ENCODE measurements at regions not wholly inside any gene's neighbourhood (a gene's known extent, or its start where the extent isn't known, plus 50 kb on each side); places are given as distances from the start of the nearest gene placed in this dataset.
A peak's percentile ranks its signal among the peaks of the same experiment; 100 is the strongest.

- DNase-seq (ENCODE audit: low spot score) = no peak
Measured at GRCh38 chr7:46989247-46989646, 592.7 kb downstream of the TNS3 start.

DNA sequence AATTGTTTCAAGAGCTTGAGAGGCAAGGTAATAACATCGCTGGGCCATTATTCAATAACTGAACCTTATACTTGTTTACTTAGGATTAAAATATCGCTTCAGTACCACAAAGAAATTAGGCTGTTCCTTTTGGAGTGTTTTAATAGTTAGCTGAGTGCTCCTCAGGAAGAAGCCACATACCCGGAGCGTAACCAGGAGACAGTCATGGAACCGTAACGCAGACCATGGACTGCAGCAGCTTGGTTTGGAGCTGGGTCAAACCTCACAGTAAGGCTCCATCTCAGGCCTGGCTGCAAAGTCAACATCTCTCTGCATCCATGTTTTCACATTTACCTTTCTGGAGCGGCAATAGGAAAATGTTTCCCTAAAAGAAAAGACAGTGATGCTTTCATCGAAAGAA lies 599.0 kb downstream of the TNS3 start:
- DNase-seq (ENCODE audit: low spot score) = no peak

- no peak for DNase-seq (ENCODE audit: low spot score)
Measured at GRCh38 chr7:46979439-46979838, 602.5 kb downstream of the TNS3 start.

GRCh38 chr7:46975493-46975892 lies 606.4 kb downstream of the TNS3 start:
- DNase-seq (ENCODE audit: low spot score) = no peak

DNA sequence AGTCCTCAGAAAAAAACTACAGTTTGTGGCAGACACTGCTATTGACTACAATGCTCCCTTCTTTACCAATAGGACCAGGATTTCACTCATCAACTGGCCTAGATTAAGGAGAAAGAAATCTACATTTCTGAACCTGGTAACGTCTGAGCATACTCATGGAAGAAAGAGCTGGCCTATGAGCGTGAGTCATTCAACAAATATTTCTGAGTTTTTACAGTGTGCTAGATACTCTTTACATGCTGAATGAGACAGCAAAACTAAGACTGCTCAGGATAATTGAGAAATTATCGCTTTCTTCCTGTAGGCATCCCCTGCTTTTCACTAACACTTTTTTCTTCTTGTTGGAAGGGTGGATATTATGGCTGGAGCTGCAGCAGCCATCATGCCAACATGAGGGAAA lies 609.7 kb downstream of the TNS3 start:
- peak; percentile 21 for DNase-seq (ENCODE audit: low spot score)

DNA sequence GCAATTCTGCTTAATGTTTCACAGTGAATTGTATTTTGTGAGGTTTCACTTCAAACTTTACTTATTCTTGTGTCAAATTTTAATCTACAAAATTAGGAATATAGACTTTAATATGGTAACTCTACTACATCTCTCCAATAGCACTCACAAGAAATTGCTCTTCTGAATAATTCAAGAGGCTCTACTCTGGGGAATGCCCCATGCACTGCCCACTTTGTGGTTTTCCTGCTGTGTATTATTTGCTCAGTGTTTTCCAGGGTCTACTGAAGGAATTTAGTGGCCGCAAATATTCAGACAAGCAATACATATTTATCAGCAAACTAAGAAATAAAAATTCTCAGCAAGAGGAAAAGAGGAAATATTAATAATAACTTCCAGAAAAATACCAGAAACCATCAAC lies 611.4 kb downstream of the TNS3 start:
- DNase-seq (ENCODE audit: low spot score) = no peak

- no peak for DNase-seq (ENCODE audit: low spot score)
Measured at GRCh38 chr7:46970131-46970430, 611.8 kb downstream of the TNS3 start.

GRCh38 chr7:46969303-46970130 lies 612.4 kb downstream of the TNS3 start:
- no peak for DNase-seq (ENCODE audit: low spot score)

- DNase-seq (ENCODE audit: low spot score) = no peak
Measured at GRCh38 chr7:46968003-46968402, 613.9 kb downstream of the TNS3 start.

DNA sequence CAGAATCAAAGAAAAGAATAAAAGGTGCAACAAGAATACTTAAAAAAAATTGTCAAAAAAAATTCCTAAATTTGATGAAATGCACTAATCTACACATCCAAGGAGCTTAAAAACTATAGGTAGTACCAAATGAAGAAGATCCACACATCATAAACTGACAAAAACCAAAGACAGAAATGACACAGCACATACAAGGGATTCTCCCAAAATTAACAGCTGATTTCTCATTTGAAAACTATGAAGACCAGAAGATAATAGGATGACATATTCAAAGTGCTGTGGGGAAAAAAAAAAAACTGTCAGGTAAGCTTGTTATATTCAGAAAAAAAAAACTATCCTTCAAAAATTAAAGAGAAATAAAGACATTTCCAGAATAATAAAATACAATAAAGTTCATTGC lies 618.2 kb downstream of the TNS3 start:
- DNase-seq (ENCODE audit: low spot score) = no peak

GRCh38 chr7:46960970-46961369 lies 620.9 kb downstream of the TNS3 start:
- DNase-seq (ENCODE audit: low spot score) = no peak

DNA sequence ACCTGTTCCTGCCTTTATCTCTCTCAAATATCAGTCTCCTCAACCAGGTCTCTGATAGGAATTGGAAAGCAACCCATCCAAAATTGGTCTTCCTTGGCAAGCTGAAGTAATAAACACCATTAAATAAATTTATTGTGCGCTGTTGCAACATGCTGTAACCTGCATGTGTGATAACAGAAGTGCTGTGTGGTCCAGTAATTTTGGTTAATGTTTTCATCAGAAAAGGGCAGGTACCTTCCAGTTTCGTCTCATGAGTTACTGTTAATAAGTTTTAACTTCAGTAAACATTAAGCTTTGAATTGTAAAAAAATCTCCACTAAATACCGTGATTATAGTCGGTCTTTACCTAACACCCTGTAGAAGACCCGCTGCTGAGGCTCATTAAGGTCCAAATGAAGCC lies 624.7 kb downstream of the TNS3 start:
- DNase-seq (ENCODE audit: low spot score) = no peak

DNA sequence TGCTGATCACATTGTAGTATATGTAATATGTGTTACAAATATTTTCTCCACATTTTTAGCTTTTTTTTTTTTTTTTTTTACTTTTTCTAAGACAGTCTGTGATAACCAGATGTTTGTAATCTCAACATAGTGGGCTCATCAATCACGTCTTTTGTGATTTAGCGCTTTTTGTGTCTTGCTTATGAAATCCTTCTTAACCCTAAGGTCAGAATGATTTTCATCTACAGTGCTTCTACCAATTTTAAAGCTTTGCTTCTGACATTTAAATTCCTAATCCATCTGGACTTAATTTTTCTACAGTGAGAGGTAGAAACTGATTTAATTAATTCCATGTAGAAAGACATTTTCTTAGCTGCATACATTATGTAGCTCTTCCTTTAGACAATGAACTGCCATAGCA lies 626.4 kb downstream of the TNS3 start:
- no peak for DNase-seq (ENCODE audit: low spot score)

GRCh38 chr7:46954181-46954580 lies 627.7 kb downstream of the TNS3 start:
- DNase-seq (ENCODE audit: low spot score) = no peak

DNA sequence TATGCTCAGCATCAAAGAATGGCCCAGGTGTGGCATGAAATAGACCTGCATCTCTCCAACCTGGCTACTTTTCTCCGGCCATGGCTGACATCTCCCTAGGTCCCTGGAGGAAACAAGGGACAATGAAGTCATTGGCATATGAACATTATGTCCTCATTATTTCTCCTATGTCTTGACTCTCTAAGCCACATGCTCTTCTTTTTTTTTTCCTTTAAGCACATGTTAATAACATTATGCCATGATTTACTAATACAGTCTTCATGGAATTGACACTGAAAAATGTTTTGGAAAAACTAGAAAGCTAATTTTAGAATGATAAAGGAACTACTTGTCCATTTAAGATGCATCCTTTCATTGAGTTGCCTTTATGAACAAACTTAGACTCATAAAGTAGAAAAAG lies 628.9 kb downstream of the TNS3 start:
- DNase-seq (ENCODE audit: low spot score) = no peak

- no peak for DNase-seq (ENCODE audit: low spot score)
Measured at GRCh38 chr7:46949270-46949931, 632.5 kb downstream of the TNS3 start.

DNA sequence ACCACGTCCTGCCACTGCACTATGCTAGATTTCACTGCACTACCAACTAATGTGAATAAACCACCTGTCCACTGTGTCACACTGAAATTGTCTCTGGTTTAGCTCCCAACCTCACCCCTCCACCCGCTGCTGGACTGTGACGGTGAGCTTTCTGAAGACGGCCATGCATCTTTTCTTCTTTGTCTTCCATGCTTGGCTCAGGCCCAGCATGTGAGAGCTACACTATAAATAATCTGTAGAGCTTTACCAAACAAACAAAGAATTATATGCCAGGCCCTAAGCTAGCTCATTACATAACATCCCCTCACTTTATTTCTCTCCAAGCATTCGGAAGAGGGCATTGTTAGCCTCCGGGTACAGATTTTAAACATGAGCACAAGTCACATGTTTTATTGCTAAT lies 633.2 kb downstream of the TNS3 start:
- no peak for DNase-seq (ENCODE audit: low spot score)

DNA sequence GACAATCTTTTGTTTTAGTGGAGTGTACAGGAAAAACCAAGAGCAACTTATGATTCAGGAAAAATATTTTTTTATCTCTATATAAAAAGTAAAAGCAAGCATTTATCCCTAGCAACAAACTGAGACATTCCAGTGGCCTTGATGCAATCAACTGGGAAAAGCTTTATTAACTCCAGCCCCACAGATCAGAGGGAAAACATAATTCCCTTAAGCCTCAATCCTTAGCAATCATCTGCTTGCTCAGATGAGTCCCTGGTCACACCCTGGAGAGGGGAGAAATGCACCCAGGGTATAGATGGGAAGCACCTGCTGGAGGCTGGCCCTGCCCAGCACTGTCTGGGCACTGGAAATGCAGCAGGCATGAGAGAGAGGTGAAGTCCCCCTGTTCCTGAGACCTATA lies 636.6 kb downstream of the TNS3 start:
- no peak for DNase-seq (ENCODE audit: low spot score)

DNA sequence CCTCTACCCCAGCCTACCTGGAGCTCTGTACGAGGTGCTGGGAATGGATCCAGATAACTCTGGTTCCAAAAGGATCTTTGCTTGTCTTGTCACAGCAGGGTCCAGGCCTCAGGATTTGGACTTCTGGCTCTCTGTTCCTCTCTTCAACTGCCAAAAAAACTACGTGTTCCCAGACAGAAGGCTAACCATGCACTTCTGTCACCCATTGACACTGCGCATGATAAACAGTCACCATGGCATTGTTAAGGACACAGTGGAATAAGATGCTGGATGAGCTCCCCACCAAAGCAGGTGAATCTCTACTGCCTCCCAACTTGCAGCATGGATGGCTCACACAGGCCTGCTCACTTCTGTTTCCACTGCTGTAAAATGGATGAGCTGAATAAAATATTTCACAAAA lies 637.9 kb downstream of the TNS3 start:
- no peak for DNase-seq (ENCODE audit: low spot score)

DNA sequence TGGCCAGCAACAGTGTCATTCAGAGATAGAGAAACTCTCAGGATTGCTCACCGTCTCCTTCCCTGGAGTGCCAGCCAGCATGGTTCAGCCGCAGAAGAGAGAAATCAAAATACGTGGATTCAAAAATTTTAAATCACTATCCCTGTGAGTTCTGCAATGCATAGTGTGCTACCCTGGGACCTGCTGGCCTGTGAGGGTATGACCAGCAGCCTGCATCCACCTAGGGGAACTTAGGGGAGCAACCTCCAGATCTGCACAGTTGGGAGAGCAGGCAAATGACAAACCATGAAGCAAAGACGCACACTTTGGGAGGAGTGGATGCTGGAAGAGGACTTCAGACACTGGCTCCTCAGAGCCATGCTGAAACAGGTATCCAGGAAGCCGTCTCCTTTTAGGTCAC lies 639.3 kb downstream of the TNS3 start:
- no peak for DNase-seq (ENCODE audit: low spot score)

- no peak for DNase-seq (ENCODE audit: low spot score)
Measured at GRCh38 chr7:46940178-46940577, 641.7 kb downstream of the TNS3 start.

GRCh38 chr7:46939558-46939957 lies 642.4 kb downstream of the TNS3 start:
- DNase-seq (ENCODE audit: low spot score) = no peak

- no peak for DNase-seq (ENCODE audit: low spot score)
Measured at GRCh38 chr7:46939089-46939488, 642.8 kb downstream of the TNS3 start.

GRCh38 chr7:46937826-46938225 lies 644.1 kb downstream of the TNS3 start:
- no peak for DNase-seq (ENCODE audit: low spot score)
